ENCODE measurements at regions not wholly inside any gene's neighbourhood (a gene's known extent, or its start where the extent isn't known, plus 50 kb on each side); places are given as distances from the start of the nearest gene placed in this dataset.

GRCh38 chr14:66111891-66112290 lies 374.3 kb upstream of the CCDC196 start:
- H3K9me3 Mint-ChIP-seq = no peaks in the 10 kb centered on the region
- no peaks in the 10 kb centered on the region for H3K36me3 Mint-ChIP-seq (ENCODE audit: low read depth)
- H3K4me3 Mint-ChIP-seq = no peak overlapping the region
- H3K4me1 Mint-ChIP-seq (ENCODE audit: low read depth) = no peaks in the 10 kb centered on the region
- no peak for DNase-seq (ENCODE audit: low spot score)
- H3K27me3 Mint-ChIP-seq (ENCODE audit: low read depth) = peaks cover 12% of the 10 kb centered on the region
- no peak overlapping the region for H3K27ac Mint-ChIP-seq

GRCh38 chr14:66114071-66114470 lies 372.1 kb upstream of the CCDC196 start:
- Mint-ChIP-seq H3K27ac (no peak overlapping the region), H3K4me3 (no peak overlapping the region), H3K4me1 (ENCODE audit: low read depth) (no peaks in the 10 kb centered on the region), H3K36me3 (ENCODE audit: low read depth) (no peaks in the 10 kb centered on the region), H3K9me3 (no peaks in the 10 kb centered on the region), H3K27me3 (ENCODE audit: low read depth) (peaks cover 17% of the 10 kb centered on the region)
- no peak for DNase-seq (ENCODE audit: low spot score)

- Mint-ChIP-seq H3K27me3 (ENCODE audit: low read depth) (peaks cover 17% of the 10 kb centered on the region), H3K4me3 (no peak overlapping the region), H3K9me3 (no peaks in the 10 kb centered on the region), H3K36me3 (ENCODE audit: low read depth) (no peaks in the 10 kb centered on the region), H3K27ac (no peak overlapping the region), H3K4me1 (ENCODE audit: low read depth) (no peaks in the 10 kb centered on the region)
- no peak for DNase-seq (ENCODE audit: low spot score)
Measured at GRCh38 chr14:66115740-66116502, 370.2 kb upstream of the CCDC196 start.

- H3K27ac Mint-ChIP-seq = no peak overlapping the region
- H3K36me3 Mint-ChIP-seq (ENCODE audit: low read depth) = no peaks in the 10 kb centered on the region
- no peak for DNase-seq (ENCODE audit: low spot score)
- H3K4me3 Mint-ChIP-seq = no peak overlapping the region
- peaks cover 17% of the 10 kb centered on the region for H3K27me3 Mint-ChIP-seq (ENCODE audit: low read depth)
- H3K4me1 Mint-ChIP-seq (ENCODE audit: low read depth) = no peaks in the 10 kb centered on the region
- no peaks in the 10 kb centered on the region for H3K9me3 Mint-ChIP-seq
Measured at GRCh38 chr14:66116732-66117131, 369.4 kb upstream of the CCDC196 start.

- H3K36me3 Mint-ChIP-seq (ENCODE audit: low read depth) = no peaks in the 10 kb centered on the region
- no peaks in the 10 kb centered on the region for H3K4me1 Mint-ChIP-seq (ENCODE audit: low read depth)
- H3K4me3 Mint-ChIP-seq = no peak overlapping the region
- no peaks in the 10 kb centered on the region for H3K9me3 Mint-ChIP-seq
- no peak for DNase-seq (ENCODE audit: low spot score)
- H3K27me3 Mint-ChIP-seq (ENCODE audit: low read depth) = peaks cover 12% of the 10 kb centered on the region
- no peak overlapping the region for H3K27ac Mint-ChIP-seq
Measured at GRCh38 chr14:66117600-66117999, 368.6 kb upstream of the CCDC196 start.

- Mint-ChIP-seq H3K4me3 (no peak overlapping the region), H3K27ac (no peak overlapping the region), H3K4me1 (ENCODE audit: low read depth) (no peaks in the 10 kb centered on the region), H3K9me3 (no peaks in the 10 kb centered on the region), H3K27me3 (ENCODE audit: low read depth) (peaks cover 8% of the 10 kb centered on the region), H3K36me3 (ENCODE audit: low read depth) (no peaks in the 10 kb centered on the region)
- no peak for DNase-seq (ENCODE audit: low spot score)
Measured at GRCh38 chr14:66119606-66120231, 366.5 kb upstream of the CCDC196 start.

- Mint-ChIP-seq H3K36me3 (ENCODE audit: low read depth) (no peaks in the 10 kb centered on the region), H3K9me3 (no peaks in the 10 kb centered on the region), H3K27me3 (ENCODE audit: low read depth) (peaks cover 8% of the 10 kb centered on the region), H3K4me3 (no peak overlapping the region), H3K4me1 (ENCODE audit: low read depth) (no peaks in the 10 kb centered on the region), H3K27ac (no peak overlapping the region)
- no peak for DNase-seq (ENCODE audit: low spot score)
Measured at GRCh38 chr14:66120402-66120801, 365.8 kb upstream of the CCDC196 start.

GRCh38 chr14:66121859-66122258 lies 364.3 kb upstream of the CCDC196 start:
- H3K36me3 Mint-ChIP-seq (ENCODE audit: low read depth) = no peaks in the 10 kb centered on the region
- no peak overlapping the region for H3K4me3 Mint-ChIP-seq
- peaks cover 8% of the 10 kb centered on the region for H3K27me3 Mint-ChIP-seq (ENCODE audit: low read depth)
- no peak for DNase-seq (ENCODE audit: low spot score)
- no peaks in the 10 kb centered on the region for H3K9me3 Mint-ChIP-seq
- H3K4me1 Mint-ChIP-seq (ENCODE audit: low read depth) = no peaks in the 10 kb centered on the region
- no peak overlapping the region for H3K27ac Mint-ChIP-seq

- Mint-ChIP-seq H3K4me3 (no peak overlapping the region), H3K36me3 (ENCODE audit: low read depth) (no peaks in the 10 kb centered on the region), H3K9me3 (no peaks in the 10 kb centered on the region), H3K4me1 (ENCODE audit: low read depth) (no peaks in the 10 kb centered on the region), H3K27ac (no peak overlapping the region), H3K27me3 (ENCODE audit: low read depth) (peaks cover 9% of the 10 kb centered on the region)
- DNase-seq (ENCODE audit: low spot score) = no peak
Measured at GRCh38 chr14:66129224-66129623, 356.9 kb upstream of the CCDC196 start.

GRCh38 chr14:66131111-66131510 lies 355.1 kb upstream of the CCDC196 start:
- no peak overlapping the region for H3K27ac Mint-ChIP-seq
- no peaks in the 10 kb centered on the region for H3K36me3 Mint-ChIP-seq (ENCODE audit: low read depth)
- no peak for DNase-seq (ENCODE audit: low spot score)
- peaks cover 11% of the 10 kb centered on the region for H3K27me3 Mint-ChIP-seq (ENCODE audit: low read depth)
- no peak overlapping the region for H3K4me3 Mint-ChIP-seq
- H3K4me1 Mint-ChIP-seq (ENCODE audit: low read depth) = no peaks in the 10 kb centered on the region
- no peaks in the 10 kb centered on the region for H3K9me3 Mint-ChIP-seq

- H3K36me3 Mint-ChIP-seq (ENCODE audit: low read depth) = no peaks in the 10 kb centered on the region
- no peak for DNase-seq (ENCODE audit: low spot score)
- no peak overlapping the region for H3K27ac Mint-ChIP-seq
- H3K27me3 Mint-ChIP-seq (ENCODE audit: low read depth) = peaks cover 12% of the 10 kb centered on the region
- H3K4me3 Mint-ChIP-seq = no peak overlapping the region
- H3K4me1 Mint-ChIP-seq (ENCODE audit: low read depth) = no peaks in the 10 kb centered on the region
- no peaks in the 10 kb centered on the region for H3K9me3 Mint-ChIP-seq
Measured at GRCh38 chr14:66133666-66134065, 352.5 kb upstream of the CCDC196 start.

GRCh38 chr14:66135831-66136230 lies 350.3 kb upstream of the CCDC196 start:
- Mint-ChIP-seq H3K27ac (no peak overlapping the region), H3K4me1 (ENCODE audit: low read depth) (no peaks in the 10 kb centered on the region), H3K9me3 (no peaks in the 10 kb centered on the region), H3K4me3 (no peak overlapping the region), H3K36me3 (ENCODE audit: low read depth) (no peaks in the 10 kb centered on the region), H3K27me3 (ENCODE audit: low read depth) (peaks cover 8% of the 10 kb centered on the region)
- DNase-seq (ENCODE audit: low spot score) = no peak

- Mint-ChIP-seq H3K27me3 (ENCODE audit: low read depth) (peaks cover 8% of the 10 kb centered on the region), H3K9me3 (no peaks in the 10 kb centered on the region), H3K27ac (no peak overlapping the region), H3K4me1 (ENCODE audit: low read depth) (no peaks in the 10 kb centered on the region), H3K36me3 (ENCODE audit: low read depth) (no peaks in the 10 kb centered on the region), H3K4me3 (no peak overlapping the region)
- DNase-seq (ENCODE audit: low spot score) = no peak
Measured at GRCh38 chr14:66137081-66137480, 349.1 kb upstream of the CCDC196 start.

GRCh38 chr14:66139432-66139831 lies 346.7 kb upstream of the CCDC196 start:
- Mint-ChIP-seq H3K27me3 (ENCODE audit: low read depth) (peaks cover 5% of the 10 kb centered on the region), H3K4me1 (ENCODE audit: low read depth) (no peaks in the 10 kb centered on the region), H3K9me3 (no peaks in the 10 kb centered on the region), H3K4me3 (no peak overlapping the region), H3K36me3 (ENCODE audit: low read depth) (no peaks in the 10 kb centered on the region), H3K27ac (no peak overlapping the region)
- no peak for DNase-seq (ENCODE audit: low spot score)
